GM12874 (cell line): ENCODE measurements at regions not wholly inside any gene's neighbourhood (a gene's known extent, or its start where the extent isn't known, plus 50 kb on each side); places are given as distances from the start of the nearest gene placed in this dataset.

Source experiments
- CTCF ChIP-seq: IDR thresholded peaks from 2 replicates; pipeline ENCODE4 v1.5.1; 2011; ENCODE audit warnings: low read depth, mild to moderate bottlenecking, control low read depth, low read length, moderate library complexity; ENCODE audit not compliant: insufficient read depth

DNA sequence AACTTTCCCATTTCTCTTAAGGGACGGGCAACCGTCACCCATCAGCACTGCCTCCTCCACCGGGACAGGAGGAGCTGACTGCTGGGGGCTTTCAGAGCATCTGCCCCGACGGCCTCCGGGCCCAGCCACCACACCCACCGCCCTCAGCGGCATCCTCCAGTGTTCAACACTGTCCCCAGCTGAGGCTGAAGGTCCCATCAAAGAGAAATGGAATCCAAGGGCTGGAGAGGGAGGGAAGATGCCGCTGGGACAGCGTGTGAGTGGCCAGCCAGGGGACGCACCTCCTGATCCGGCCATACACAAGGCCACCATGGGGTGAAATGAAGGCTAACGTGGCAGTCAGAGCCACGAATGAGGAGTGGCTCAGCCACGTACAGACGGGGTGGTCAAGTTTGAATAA lies 153.6 kb upstream of the PPP2R2D start:
- TF ChIP-seq CTCF = no peak

DNA sequence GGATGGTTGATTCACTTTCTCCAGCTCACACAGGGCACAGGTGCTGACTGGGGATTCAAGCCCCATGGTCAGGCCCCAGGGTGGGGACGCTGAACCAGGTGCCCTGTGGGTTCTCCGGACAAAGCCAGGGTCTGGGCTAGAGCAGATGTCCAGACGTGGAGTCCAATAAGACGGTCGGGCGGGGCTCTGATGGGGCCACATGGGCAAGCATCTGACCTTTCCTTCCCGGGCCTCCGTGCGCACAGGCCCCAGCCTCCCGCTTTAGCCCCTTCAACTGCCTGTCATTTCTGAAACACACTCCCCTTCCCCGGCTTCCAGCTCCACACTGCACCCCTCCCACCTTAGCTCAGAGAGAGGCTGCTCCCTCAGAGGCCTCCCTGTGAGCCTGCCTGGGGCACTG lies 153.0 kb upstream of the PPP2R2D start:
- no peak for TF ChIP-seq CTCF

- TF ChIP-seq CTCF = no peak
Observed at GRCh38 chr10:131748191-131748590, 152.6 kb upstream of the PPP2R2D start.

DNA sequence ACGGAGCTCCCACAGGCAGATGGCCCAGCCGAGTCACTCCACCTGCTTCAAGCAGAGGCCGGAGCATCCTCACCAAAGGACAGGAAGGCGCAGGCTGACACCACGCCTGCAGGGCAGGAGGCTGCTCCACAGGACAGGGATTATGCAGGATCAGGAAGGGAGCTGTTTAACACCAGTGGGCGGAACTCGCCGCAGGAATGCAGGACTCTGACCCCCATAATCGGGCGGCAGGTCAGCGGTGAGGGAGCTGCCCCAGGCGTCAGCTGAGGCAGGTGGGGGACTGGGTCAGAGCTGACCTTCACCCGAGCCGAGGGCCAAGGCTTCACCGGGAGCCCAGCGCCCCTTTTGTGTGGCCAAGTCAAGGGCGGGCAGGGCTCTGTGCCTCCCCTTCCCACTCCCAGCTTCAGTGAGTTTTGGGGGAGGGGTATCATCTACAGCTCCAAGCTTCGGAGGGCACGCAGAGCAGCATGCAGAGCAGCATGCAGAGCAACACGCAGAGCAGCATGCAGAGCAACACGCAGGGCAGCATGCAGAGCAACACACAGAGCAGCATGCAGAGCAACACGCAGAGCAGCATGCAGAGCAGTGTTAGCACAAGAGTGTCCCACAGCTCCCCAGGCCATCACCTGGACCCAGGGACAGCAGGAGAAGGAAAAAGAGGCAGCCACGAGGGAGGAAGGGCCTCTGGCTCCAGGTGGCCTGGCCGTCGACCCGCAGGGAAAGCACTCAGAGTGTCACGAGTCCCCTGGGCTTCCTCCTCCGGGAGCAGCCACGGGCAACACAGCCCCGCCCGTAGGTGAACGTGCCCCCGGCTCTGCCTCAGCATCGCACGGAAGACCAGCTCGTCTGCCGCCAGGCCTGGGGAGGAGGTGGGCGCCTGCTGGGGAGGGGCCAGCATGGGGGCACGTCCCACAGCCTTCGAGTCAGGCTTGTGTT lies 151.7 kb upstream of the PPP2R2D start:
- TF ChIP-seq CTCF = no peak

- no peak for TF ChIP-seq CTCF
Observed at GRCh38 chr10:131749767-131750142, 151.1 kb upstream of the PPP2R2D start.

DNA sequence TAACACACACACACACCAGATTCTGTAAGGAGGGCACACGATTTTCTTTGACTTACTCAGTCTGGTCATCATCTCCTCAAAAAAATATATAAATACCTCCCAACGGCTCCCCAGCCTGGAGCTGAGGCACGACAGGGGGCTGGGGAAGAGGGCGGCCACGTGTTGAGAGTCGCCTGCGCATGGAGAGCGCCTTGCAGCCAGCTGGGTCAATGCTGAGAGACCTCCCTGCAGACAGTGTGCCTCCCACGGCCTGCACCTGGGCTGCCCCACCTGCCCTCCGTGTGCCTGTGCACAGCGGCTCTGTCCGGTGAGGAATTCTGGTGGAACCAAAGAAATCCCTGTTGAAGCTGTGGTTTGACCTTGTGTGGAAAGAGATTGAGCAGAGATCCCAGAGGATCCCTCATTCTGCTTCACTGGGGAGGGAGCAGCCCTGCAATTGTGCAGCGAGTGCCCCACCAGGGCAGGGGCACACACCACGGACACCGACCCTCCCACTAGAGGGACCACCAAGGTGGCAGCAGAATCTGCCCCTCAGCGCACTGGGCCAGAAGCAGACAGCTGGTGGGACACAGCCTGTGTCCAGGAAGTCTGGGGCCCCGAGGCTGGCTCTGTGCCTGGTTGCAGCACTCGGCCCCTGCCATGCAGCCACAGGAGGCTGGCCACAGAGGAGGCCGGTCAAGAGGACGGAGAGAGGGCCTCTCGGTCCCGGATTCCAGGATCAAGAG lies 150.5 kb upstream of the PPP2R2D start:
- no peak for TF ChIP-seq CTCF

- TF ChIP-seq CTCF = no peak
Observed at GRCh38 chr10:131750973-131751826, 149.6 kb upstream of the PPP2R2D start.
